Testis (tissue), 2 donors: ENCODE measurements at regions not wholly inside any gene's neighbourhood (a gene's known extent, or its start where the extent isn't known, plus 50 kb on each side); places are given as distances from the start of the nearest gene placed in this dataset.
"Not testable (repeated sequence)": the region's sequence is repeated elsewhere in the genome, so short reads cannot be mapped to it uniquely, and the experiment has no call there.

Experiments used
- DNase-seq: peaks from one replicate; pipeline ENCODE4 v3.0.0-alpha.2; 2019
- H3K27ac ChIP-seq, 2 donors: fragments of 200-600 bp; sonication (generic); one replicate each; pipeline ENCODE4 v1.5.1; 2019
- H3K27me3 ChIP-seq: fragments of 200-600 bp; sonication (generic); one replicate; pipeline ENCODE4 v1.5.1; 2019
- H3K36me3 ChIP-seq: fragments of 200-600 bp; sonication (generic); one replicate; pipeline ENCODE4 v1.5.1; 2017; ENCODE audit warnings: low read depth; ENCODE audit errors: missing control alignments
- H3K4me1 ChIP-seq: fragments of 200-600 bp; sonication (generic); one replicate; pipeline ENCODE4 v1.5.1; 2019
- H3K4me3 ChIP-seq, 2 donors: fragments of 200-600 bp; sonication (generic); one replicate each; pipeline ENCODE4 v1.5.1; 2017 to 2019
- H3K9me3 ChIP-seq: fragments of 200-600 bp; sonication (generic); one replicate; pipeline ENCODE4 v1.5.1; 2017
- POLR2A ChIP-seq: fragments of 450-650 bp; IDR thresholded peaks from one replicate; pipeline ENCODE4 v1.6.1; 2017; ENCODE audit warnings: antibody characterized with exemption, mild to moderate bottlenecking, moderate library complexity
- WGBS, 2 donors: methylation state at CpG; one replicate each; pipeline ENCODE4 v1.1.5; 2018; 5-methylcytosine and 5-hydroxymethylcytosine counted together
- intact Hi-C: fragments of 100-400 bp; cut with DNase I; formaldehyde crosslinking; loops from one replicate; pipeline ENCODE4 v1.15.1; 2023; ENCODE audit warnings: low total_unique reads
- TF ChIP-seq, protein P1 (sequence below), 3 experiments: fragments of 450-650 bp in 2 of 3; fragments of 200-600 bp in 1 of 3; sonication (generic) in 1 of 3; IDR thresholded peaks; one replicate each; pipeline ENCODE4 v1.5.1; 2016 to 2019; ENCODE audit warnings: antibody characterized with exemption in 3 of 3, mild to moderate bottlenecking in 2 of 3, moderate library complexity in 1 of 3

DNA sequence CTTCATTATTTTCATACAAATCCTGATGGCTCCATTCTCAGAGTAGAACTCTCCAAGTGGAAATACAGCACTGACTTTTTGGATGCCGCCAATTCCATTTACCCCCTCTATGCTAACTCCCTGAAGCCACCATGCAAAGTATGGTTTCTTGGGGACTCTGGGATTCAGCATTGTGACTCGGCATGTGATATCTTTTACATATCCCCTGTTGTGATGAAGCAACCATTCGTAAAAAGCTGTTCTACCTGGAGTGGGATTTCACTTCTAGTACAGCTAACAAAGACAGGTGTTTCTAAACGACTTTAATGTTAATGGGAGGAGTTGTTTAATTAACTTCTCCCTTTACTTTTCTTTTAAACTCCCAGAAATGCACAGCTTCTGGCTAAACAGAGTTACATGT, 533.5 kb downstream of the RBFOX1 start:
- no peaks in the 10 kb centered on the region for H3K9me3 ChIP-seq

DNA sequence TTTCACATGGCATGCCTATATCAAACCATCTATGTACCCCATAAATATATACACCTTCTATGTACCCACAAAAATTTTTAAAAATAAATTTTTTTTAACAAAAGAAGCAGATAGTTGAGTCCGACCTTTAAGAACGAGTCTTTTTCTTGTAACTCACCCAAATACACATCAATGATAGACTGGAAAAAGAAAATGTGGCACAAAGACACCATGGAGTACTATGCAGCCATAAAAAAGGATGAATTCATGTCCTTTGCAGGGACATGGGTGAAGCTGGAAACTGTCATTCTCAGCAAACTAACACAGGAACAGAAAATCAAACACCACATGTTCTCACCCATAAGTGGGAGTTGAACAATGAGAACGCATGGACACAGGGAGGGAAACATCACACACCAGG, 532.7 kb downstream of the RBFOX1 start:
- DNase-seq, H3K36me3 ChIP-seq, H3K27ac ChIP-seq, H3K9me3 ChIP-seq, intact Hi-C loops, H3K4me1 ChIP-seq, H3K27me3 ChIP-seq, H3K4me3 ChIP-seq: not testable (repeated sequence)
- 49 to 52% methylated on average over 3 of the region's 3 CpGs for WGBS, 2 donors

More for the DNA sequence above, 533.5 kb downstream of the RBFOX1 start:
- no peak for DNase-seq
- H3K4me3 ChIP-seq: no peak overlapping the region
- no peaks in the 10 kb centered on the region for H3K4me1 ChIP-seq
- no peaks in the 10 kb centered on the region for H3K27me3 ChIP-seq
- intact Hi-C loops: no loop called here
- H3K36me3 ChIP-seq: no peaks in the 10 kb centered on the region
- TF ChIP-seq, protein P1, sequence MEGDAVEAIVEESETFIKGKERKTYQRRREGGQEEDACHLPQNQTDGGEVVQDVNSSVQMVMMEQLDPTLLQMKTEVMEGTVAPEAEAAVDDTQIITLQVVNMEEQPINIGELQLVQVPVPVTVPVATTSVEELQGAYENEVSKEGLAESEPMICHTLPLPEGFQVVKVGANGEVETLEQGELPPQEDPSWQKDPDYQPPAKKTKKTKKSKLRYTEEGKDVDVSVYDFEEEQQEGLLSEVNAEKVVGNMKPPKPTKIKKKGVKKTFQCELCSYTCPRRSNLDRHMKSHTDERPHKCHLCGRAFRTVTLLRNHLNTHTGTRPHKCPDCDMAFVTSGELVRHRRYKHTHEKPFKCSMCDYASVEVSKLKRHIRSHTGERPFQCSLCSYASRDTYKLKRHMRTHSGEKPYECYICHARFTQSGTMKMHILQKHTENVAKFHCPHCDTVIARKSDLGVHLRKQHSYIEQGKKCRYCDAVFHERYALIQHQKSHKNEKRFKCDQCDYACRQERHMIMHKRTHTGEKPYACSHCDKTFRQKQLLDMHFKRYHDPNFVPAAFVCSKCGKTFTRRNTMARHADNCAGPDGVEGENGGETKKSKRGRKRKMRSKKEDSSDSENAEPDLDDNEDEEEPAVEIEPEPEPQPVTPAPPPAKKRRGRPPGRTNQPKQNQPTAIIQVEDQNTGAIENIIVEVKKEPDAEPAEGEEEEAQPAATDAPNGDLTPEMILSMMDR (IDR thresholded peaks at IDR 0.05): no peak
- no peak for TF ChIP-seq POLR2A
- no peak overlapping the region for H3K27ac ChIP-seq
- WGBS, 2 donors: 37 to 53% methylated on average over 4 of the region's 4 CpGs

DNA sequence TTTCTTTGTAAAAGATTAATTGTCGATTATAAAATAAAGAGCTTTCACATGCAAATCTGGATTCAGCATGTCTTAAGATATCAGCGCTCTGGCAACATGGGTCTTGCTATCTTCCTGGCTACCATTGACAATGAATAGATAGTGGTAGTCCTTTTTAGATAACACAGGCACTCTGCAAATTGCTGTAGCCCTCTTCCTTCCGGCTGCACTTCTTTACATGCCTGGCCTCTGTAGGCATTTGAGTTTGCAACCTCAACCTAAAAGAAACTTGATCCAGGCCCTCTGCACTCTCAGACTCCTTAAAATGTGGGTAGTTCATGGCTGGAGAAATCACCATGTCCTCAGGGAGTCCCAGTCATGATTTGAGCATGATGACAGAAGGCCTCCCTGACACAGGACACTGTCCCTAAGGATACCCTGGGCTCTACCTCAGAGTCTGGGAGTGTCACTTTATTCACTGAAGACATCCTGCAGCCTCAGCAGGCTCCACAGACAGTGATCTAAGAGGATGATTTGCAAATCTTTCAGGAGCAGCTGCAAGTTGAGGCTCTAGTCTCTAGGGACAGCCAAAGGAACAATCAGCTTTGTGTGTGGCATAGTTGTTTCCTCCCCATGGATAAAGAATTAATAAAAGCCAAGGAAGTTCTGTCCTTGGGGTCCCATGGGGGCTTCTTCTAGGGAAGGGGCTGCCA, 529.4 kb downstream of the RBFOX1 start:
- Histone ChIP-seq H3K27ac (no peak overlapping the region), H3K36me3 (no peaks in the 10 kb centered on the region), H3K27me3 (no peaks in the 10 kb centered on the region), H3K4me3 (no peak overlapping the region), H3K9me3 (no peaks in the 10 kb centered on the region), H3K4me1 (no peaks in the 10 kb centered on the region)
- intact Hi-C loops: no loop called here
- 75 to 80% methylated on average over 3 of the region's 3 CpGs for WGBS, 2 donors
- TF ChIP-seq POLR2A: no peak
- TF ChIP-seq, protein P1 (IDR thresholded peaks at IDR 0.05): no peak
- no peak for DNase-seq

DNA sequence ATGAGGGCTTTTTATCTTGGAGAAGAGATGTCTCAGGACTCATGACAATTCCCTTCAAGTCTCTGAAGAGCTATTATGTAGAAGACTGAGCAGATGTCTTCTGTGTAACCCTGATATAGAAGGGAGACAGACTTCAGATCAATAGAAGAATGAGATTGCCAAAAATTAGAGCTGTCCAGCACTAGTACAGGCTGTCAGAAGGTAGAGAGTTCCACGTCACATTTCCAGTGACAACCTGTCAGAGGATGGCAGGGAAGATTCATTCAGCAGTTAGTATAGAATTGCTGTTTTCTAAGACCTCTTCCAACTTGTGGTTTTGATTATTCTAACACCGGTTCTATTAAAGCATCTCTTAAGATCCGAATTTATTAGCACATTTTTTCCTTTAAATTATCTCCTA, 520.6 kb downstream of the RBFOX1 start:
- TF ChIP-seq POLR2A: no peak
- TF ChIP-seq, protein P1 (IDR thresholded peaks at IDR 0.05): no peak
- H3K27me3 ChIP-seq: no peaks in the 10 kb centered on the region
- intact Hi-C loops: no loop called here
- H3K9me3 ChIP-seq: no peaks in the 10 kb centered on the region
- H3K4me1 ChIP-seq: no peaks in the 10 kb centered on the region
- WGBS, 2 donors: 53 to 65% methylated on average over 3 of the region's 3 CpGs
- H3K4me3 ChIP-seq: no peak overlapping the region
- no peak overlapping the region for H3K27ac ChIP-seq
- DNase-seq: no peak
- H3K36me3 ChIP-seq: no peaks in the 10 kb centered on the region

DNA sequence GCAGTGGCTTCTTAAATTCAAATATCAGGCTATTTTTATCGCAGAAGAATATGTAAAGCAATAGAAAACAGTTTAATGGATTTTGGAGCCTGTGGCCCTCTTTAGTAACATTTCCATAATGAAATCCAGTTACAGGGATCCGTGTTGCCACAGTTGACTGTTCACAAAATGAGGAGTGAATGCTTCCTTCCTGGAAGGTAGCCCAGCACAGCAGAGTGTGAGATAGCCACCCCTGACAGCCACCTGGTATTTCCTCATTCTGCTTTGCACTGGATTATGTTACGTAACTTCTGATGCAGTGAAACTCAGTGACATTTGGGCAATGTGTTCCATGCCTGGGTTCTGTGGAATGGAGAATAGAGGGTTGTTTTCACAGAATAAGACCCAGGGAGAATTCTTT, 517.2 kb downstream of the RBFOX1 start:
- H3K27me3 ChIP-seq: no peaks in the 10 kb centered on the region
- H3K4me3 ChIP-seq: no peak overlapping the region

More for the DNA sequence above, 517.2 kb downstream of the RBFOX1 start:
- Histone ChIP-seq H3K9me3 (no peaks in the 10 kb centered on the region), H3K4me1 (no peaks in the 10 kb centered on the region), H3K27ac (no peak overlapping the region), H3K36me3 (no peaks in the 10 kb centered on the region)
- TF ChIP-seq, protein P1 (IDR thresholded peaks at IDR 0.05): no peak
- TF ChIP-seq POLR2A: no peak
- intact Hi-C loops: no loop called here
- 62 to 66% methylated on average over 3 of the region's 3 CpGs for WGBS, 2 donors
- DNase-seq: no peak
